Activated CD4-positive, alpha-beta T cell treated with anti-CD3 and anti-CD28 coated beads for 36 hours (primary cell): ENCODE measurements at regions not wholly inside any gene's neighbourhood (a gene's known extent, or its start where the extent isn't known, plus 50 kb on each side); places are given as distances from the start of the nearest gene placed in this dataset.

Source experiments
- ATAC-seq: fragments of 200-7000 bp; cut with Tn5 transposase; one replicate; pipeline ENCODE4 v1.10.0; 2021; ENCODE audit warnings: mild to moderate bottlenecking, moderate library complexity
- CTCF ChIA-PET: fragments of 350-600 bp; sonication (Branson Sonifier 250); formaldehyde crosslinking; loops from one replicate; lab custom pipeline; 2021; ENCODE audit warnings: antibody characterized with exemption; lab: Charles Lee
- POLR2A ChIA-PET: fragments of 350-600 bp; sonication (Branson Sonifier 250); formaldehyde crosslinking; loops from one replicate; lab custom pipeline; 2021; ENCODE audit warnings: antibody characterized with exemption, inconsistent platforms; lab: Charles Lee
- DNase-seq: peaks from one replicate; pipeline ENCODE4 v3.0.0-alpha.2; 2020
- H3K27ac Mint-ChIP-seq: one replicate; pipeline ENCODE4 v1.8.0; 2021; ENCODE audit warnings: mixed read lengths
- H3K27me3 Mint-ChIP-seq: one replicate; pipeline ENCODE4 v1.8.0; 2021; ENCODE audit warnings: mixed read lengths
- H3K36me3 Mint-ChIP-seq: one replicate; pipeline ENCODE4 v1.8.0; 2021; ENCODE audit warnings: low read depth, mixed read lengths
- H3K4me1 Mint-ChIP-seq: one replicate; pipeline ENCODE4 v1.8.0; 2021; ENCODE audit warnings: mixed read lengths
- H3K4me3 Mint-ChIP-seq: one replicate; pipeline ENCODE4 v1.8.0; 2021; ENCODE audit warnings: mild to moderate bottlenecking, moderate library complexity, mixed read lengths
- H3K9me3 Mint-ChIP-seq: one replicate; pipeline ENCODE4 v1.8.0; 2021; ENCODE audit warnings: low read depth, mixed read lengths
- intact Hi-C, 2 experiments: fragments of 100-400 bp; cut with DNase I in 1 of 2; cut with micrococcal nuclease in 1 of 2; formaldehyde crosslinking; loops; one replicate each; pipeline versions ENCODE4 v1.14.2 to v1.15.1; 2022 to 2024; cut with DNase I, micrococcal nuclease

- Mint-ChIP-seq H3K27ac (no peak overlapping the region), H3K4me1 (no peaks in the 10 kb centered on the region), H3K27me3 (peaks cover 13% of the 10 kb centered on the region), H3K36me3 (no peaks in the 10 kb centered on the region), H3K9me3 (no peaks in the 10 kb centered on the region), H3K4me3 (no peak overlapping the region)
- ChIA-PET POLR2A (no interaction called here), CTCF (no interaction called here)
- ATAC-seq (no peak), DNase-seq (no peak)
- intact Hi-C loops = no loop called here
Observed at GRCh38 chr3:190721330-190721729, 141.2 kb downstream of the GMNC start.

- no peak for DNase-seq
- no peaks in the 10 kb centered on the region for H3K4me1 Mint-ChIP-seq
- peaks cover 8% of the 10 kb centered on the region for H3K27me3 Mint-ChIP-seq
- no peak for ATAC-seq
- CTCF ChIA-PET = no interaction called here
- no peaks in the 10 kb centered on the region for H3K9me3 Mint-ChIP-seq
- intact Hi-C loops = no loop called here
- H3K4me3 Mint-ChIP-seq = no peak overlapping the region
- POLR2A ChIA-PET = no interaction called here
- H3K27ac Mint-ChIP-seq = no peak overlapping the region
- no peaks in the 10 kb centered on the region for H3K36me3 Mint-ChIP-seq
Observed at GRCh38 chr3:190718671-190719070, 143.8 kb downstream of the GMNC start.

- CTCF ChIA-PET = no interaction called here
Observed at GRCh38 chr3:190718097-190718496, 144.4 kb downstream of the GMNC start.

GRCh38 chr3:190716961-190717360 is 145.5 kb downstream of the GMNC start:
- Mint-ChIP-seq H3K9me3 (no peaks in the 10 kb centered on the region), H3K4me3 (no peak overlapping the region), H3K27ac (no peak overlapping the region), H3K36me3 (no peaks in the 10 kb centered on the region), H3K4me1 (no peaks in the 10 kb centered on the region), H3K27me3 (peaks cover 16% of the 10 kb centered on the region)
- DNase-seq = no peak
- intact Hi-C loops = no loop called here
- CTCF ChIA-PET = interaction anchor here (1.1 kb wide), 1 partner anchor 95 kb away, joined by 3 read pairs; no protein-coding TSS in a partner anchor
- POLR2A ChIA-PET = no interaction called here
- ATAC-seq = no peak

More at GRCh38 chr3:190718097-190718496, 144.4 kb downstream of the GMNC start:
- peaks cover 8% of the 10 kb centered on the region for H3K27me3 Mint-ChIP-seq
- ATAC-seq (no peak), DNase-seq (no peak)
- intact Hi-C loops = no loop called here
- no peak overlapping the region for H3K27ac Mint-ChIP-seq
- H3K9me3 Mint-ChIP-seq = no peaks in the 10 kb centered on the region
- no peaks in the 10 kb centered on the region for H3K36me3 Mint-ChIP-seq
- POLR2A ChIA-PET = no interaction called here
- no peaks in the 10 kb centered on the region for H3K4me1 Mint-ChIP-seq
- no peak overlapping the region for H3K4me3 Mint-ChIP-seq

GRCh38 chr3:190716211-190716610 is 146.3 kb downstream of the GMNC start:
- peaks cover 19% of the 10 kb centered on the region for H3K27me3 Mint-ChIP-seq
- no peak overlapping the region for H3K4me3 Mint-ChIP-seq
- no peak for ATAC-seq
- no peak for DNase-seq
- H3K27ac Mint-ChIP-seq = no peak overlapping the region
- H3K9me3 Mint-ChIP-seq = no peaks in the 10 kb centered on the region
- ChIA-PET POLR2A (no interaction called here), CTCF (interaction anchor here (0.8 to 1.1 kb wide), 3 partner anchors 9 to 123 kb away, joined by 3 to 4 read pairs (median 3); no protein-coding TSS in a partner anchor)
- H3K36me3 Mint-ChIP-seq = no peaks in the 10 kb centered on the region
- intact Hi-C loops = no loop called here
- no peaks in the 10 kb centered on the region for H3K4me1 Mint-ChIP-seq

GRCh38 chr3:190710723-190711122 is 151.8 kb downstream of the GMNC start:
- H3K36me3 Mint-ChIP-seq = no peaks in the 10 kb centered on the region
- no peak overlapping the region for H3K4me3 Mint-ChIP-seq
- ChIA-PET POLR2A (no interaction called here), CTCF (no interaction called here)
- no peaks in the 10 kb centered on the region for H3K9me3 Mint-ChIP-seq
- no peaks in the 10 kb centered on the region for H3K4me1 Mint-ChIP-seq
- ATAC-seq = no peak
- intact Hi-C loops = no loop called here
- H3K27ac Mint-ChIP-seq = no peak overlapping the region
- peaks cover 15% of the 10 kb centered on the region for H3K27me3 Mint-ChIP-seq
- DNase-seq = no peak

GRCh38 chr3:190709351-190709773 is 153.1 kb downstream of the GMNC start:
- ChIA-PET POLR2A (no interaction called here), CTCF (interaction anchor here (0.6 kb wide), 1 partner anchor 15 kb away, joined by 3 read pairs; no protein-coding TSS in a partner anchor)
- ATAC-seq (no peak), DNase-seq (no peak)
- Mint-ChIP-seq H3K9me3 (no peaks in the 10 kb centered on the region), H3K4me1 (no peaks in the 10 kb centered on the region), H3K36me3 (no peaks in the 10 kb centered on the region), H3K27ac (no peak overlapping the region), H3K27me3 (peaks cover 17% of the 10 kb centered on the region), H3K4me3 (no peak overlapping the region)
- intact Hi-C loops = no loop called here
